B cell (primary cell): ENCODE measurements at regions not wholly inside any gene's neighbourhood (a gene's known extent, or its start where the extent isn't known, plus 50 kb on each side); places are given as distances from the start of the nearest gene placed in this dataset.

Experiments used
- ATAC-seq: fragments of 200-7000 bp; cut with Tn5 transposase; one replicate; pipeline ENCODE4 v1.10.0; 2021; ENCODE audit warnings: low read depth, mild to moderate bottlenecking, moderate number of reproducible peaks, moderate library complexity
- CTCF ChIA-PET: fragments of 350-600 bp; sonication (Branson Sonifier 250); formaldehyde crosslinking; loops from one replicate; lab custom pipeline; 2021; ENCODE audit warnings: antibody characterized with exemption, inconsistent platforms; lab: Charles Lee
- POLR2A ChIA-PET: fragments of 350-600 bp; sonication (Branson Sonifier 250); formaldehyde crosslinking; loops from one replicate; lab custom pipeline; 2021; ENCODE audit warnings: antibody characterized with exemption; lab: Charles Lee
- DNase-seq: peaks from one replicate; pipeline ENCODE4 v3.0.0; 2013
- H2AFZ ChIP-seq: 2 replicates; pipeline ENCODE4 v1.6.1; 2012; ENCODE audit warnings: mild to moderate bottlenecking, low read depth, low read length; ENCODE audit not compliant: insufficient read depth, poor library complexity, severe bottlenecking
- H3K27ac ChIP-seq, 2 donors: 1 replicate in 1 of 2; 2 replicates in 1 of 2; pipeline ENCODE4 v1.5.1; 2012 to 2013; ENCODE audit warnings: low read length in 2 of 2, mild to moderate bottlenecking in 2 of 2, moderate library complexity in 1 of 2
- H3K27me3 ChIP-seq, 4 experiments: fragments of 200-600 bp in 1 of 4; sonication (generic) in 1 of 4; replicated peaks in 1 of 4; 1 replicate in 2 of 4; 2 replicates in 2 of 4; pipeline versions ENCODE4 v1.6.1 to v1.7.0; 2013 to 2016; ENCODE audit warnings: low read length in 3 of 4, mild to moderate bottlenecking in 2 of 4, mixed read lengths in 1 of 4, moderate library complexity in 1 of 4; ENCODE audit not compliant: insufficient read depth in 4 of 4, control insufficient read depth in 3 of 4; ENCODE audit errors: control extremely low read depth in 1 of 4
- H3K36me3 ChIP-seq, 2 experiments: replicated peaks in 1 of 2; 1 replicate in 1 of 2; 2 replicates in 1 of 2; pipeline versions ENCODE4 v1.6.1 to v1.7.1; 2013; ENCODE audit warnings: low read length in 1 of 2; ENCODE audit not compliant: insufficient read depth in 2 of 2, control insufficient read depth in 1 of 2; ENCODE audit errors: control extremely low read depth in 1 of 2, extremely low read depth in 1 of 2
- H3K4me1 ChIP-seq, 2 donors: fragments of 200-600 bp in 1 of 2; sonication (generic) in 1 of 2; 1 replicate in 1 of 2; 2 replicates in 1 of 2; pipeline versions ENCODE4 v1.5.1 to v1.6.1; 2013 to 2017; ENCODE audit warnings: low read length in 2 of 2; ENCODE audit not compliant: control insufficient read depth in 2 of 2, insufficient read depth in 2 of 2
- H3K4me2 ChIP-seq: replicated peaks from 2 replicates; pipeline ENCODE3; 2012; ENCODE audit warnings: mild to moderate bottlenecking, low read depth, low read length; ENCODE audit not compliant: poor library complexity, severe bottlenecking
- H3K4me3 ChIP-seq, 5 experiments: fragments of 200-600 bp in 1 of 5; sonication (generic) in 1 of 5; 1 replicate in 3 of 5; 2 replicates in 2 of 5; pipeline versions ENCODE4 v1.5.1 to v1.7.0; 2011 to 2016; ENCODE audit warnings: low read length in 4 of 5, mild to moderate bottlenecking in 4 of 5, low read depth in 2 of 5, control low read depth in 1 of 5, moderate library complexity in 1 of 5; ENCODE audit not compliant: insufficient read depth in 1 of 5; ENCODE audit errors: control extremely low read depth in 1 of 5, extremely low read depth in 1 of 5
- H3K79me2 ChIP-seq: fragments of 200-600 bp; sonication (generic); one replicate; pipeline ENCODE4 v1.6.0; 2016; ENCODE audit warnings: low read length; ENCODE audit not compliant: control insufficient read depth, insufficient read depth
- H3K9ac ChIP-seq: fragments of 200-600 bp; sonication (generic); 2 replicates; pipeline ENCODE4 v1.6.1; 2017; ENCODE audit warnings: mild to moderate bottlenecking, low read length, moderate library complexity
- H3K9me3 ChIP-seq, 3 donors: one replicate each; pipeline versions ENCODE4 v1.6.1 to v1.7.1; 2013; ENCODE audit warnings: low read length in 2 of 3; ENCODE audit not compliant: control insufficient read depth in 2 of 3, insufficient read depth in 1 of 3; ENCODE audit errors: control extremely low read depth in 1 of 3
- H4K20me1 ChIP-seq: 2 replicates; pipeline ENCODE4 v1.6.0; 2012; ENCODE audit warnings: mild to moderate bottlenecking, low read length; ENCODE audit not compliant: insufficient read depth, control insufficient read depth, poor library complexity, severe bottlenecking
- H3K27ac Mint-ChIP-seq: one replicate; pipeline ENCODE4 v1.8.0; 2021; ENCODE audit warnings: mixed read lengths
- H3K27me3 Mint-ChIP-seq: one replicate; pipeline ENCODE4 v1.8.0; 2021; ENCODE audit warnings: mixed read lengths
- H3K4me1 Mint-ChIP-seq: one replicate; pipeline ENCODE4 v1.8.0; 2021; ENCODE audit warnings: mixed read lengths
- H3K4me3 Mint-ChIP-seq: one replicate; pipeline ENCODE4 v1.8.0; 2021; ENCODE audit warnings: mixed read lengths
- H3K9me3 Mint-ChIP-seq: one replicate; pipeline ENCODE4 v1.8.0; 2022; ENCODE audit warnings: mixed read lengths; ENCODE audit not compliant: insufficient read depth
- CTCF ChIP-seq: fragments of 200-600 bp; IDR thresholded peaks from one replicate; pipeline ENCODE4 v1.8.0; 2022; ENCODE audit warnings: antibody characterized with exemption, mild to moderate bottlenecking
- EZH2 ChIP-seq: IDR thresholded peaks from 2 replicates; pipeline ENCODE4 v1.6.1; 2012; ENCODE audit warnings: borderline replicate concordance, low read depth, mild to moderate bottlenecking, moderate library complexity, low read length; ENCODE audit not compliant: insufficient read depth, poor library complexity, severe bottlenecking
- whole genome bisulfite sequencing: methylation state at CpG from one replicate; pipeline ENCODE4 v1.1.5; 2013; ENCODE audit warnings: missing lambda C conversion rate; ENCODE audit not compliant: insufficient coverage; 5-methylcytosine and 5-hydroxymethylcytosine counted together
- intact Hi-C: fragments of 100-400 bp; cut with micrococcal nuclease; formaldehyde crosslinking; loops from one replicate; pipeline ENCODE4 v1.10.0; 2022

- H4K20me1 ChIP-seq = no peaks in the 10 kb centered on the region
- intact Hi-C loops = no loop called here
- no peak overlapping the region for H2AFZ ChIP-seq
- H3K4me2 ChIP-seq = no peak overlapping the region
- Mint-ChIP-seq H3K4me1 (no peaks in the 10 kb centered on the region), H3K4me3 (no peak overlapping the region), H3K9me3 (peaks cover 2% of the 10 kb centered on the region), H3K27me3 (peaks cover 14% of the 10 kb centered on the region), H3K27ac (no peak overlapping the region)
- no peaks in the 10 kb centered on the region for H3K4me1 ChIP-seq
- WGBS = no CpG with 5 or more reads among the region's 1 CpG
- no peaks in the 10 kb centered on the region for H3K36me3 ChIP-seq
- no peak overlapping the region for H3K9ac ChIP-seq
- no peak overlapping the region for H3K4me3 ChIP-seq
- TF ChIP-seq EZH2 = no peak
- no peak for TF ChIP-seq CTCF
- H3K9me3 ChIP-seq = peaks cover 0 to 1% (median 0%) of the 10 kb centered on the region in 3 donors
- H3K79me2 ChIP-seq = no peaks in the 10 kb centered on the region
- ChIA-PET CTCF (no interaction called here), POLR2A (no interaction called here)
- H3K27ac ChIP-seq = no peak overlapping the region
- peaks cover 0 to 6% (median 0%) of the 10 kb centered on the region in 4 experiments for H3K27me3 ChIP-seq
- ATAC-seq = no peak
- DNase-seq = no peak
Observed at GRCh38 chr13:48840366-48840765, 135.3 kb upstream of the FNDC3A start.

- POLR2A ChIA-PET = no interaction called here
- no peak overlapping the region for H3K4me3 ChIP-seq
- H3K4me2 ChIP-seq = no peak overlapping the region
- no peak overlapping the region for H3K9ac ChIP-seq
- H3K27ac Mint-ChIP-seq = no peak overlapping the region
- intact Hi-C loops = no loop called here
- H3K9me3 ChIP-seq = no peaks in the 10 kb centered on the region
- DNase-seq (no peak), ATAC-seq (no peak)
- no peaks in the 10 kb centered on the region for H4K20me1 ChIP-seq
- CTCF ChIA-PET = no interaction called here
- no peak overlapping the region for H2AFZ ChIP-seq
- TF ChIP-seq EZH2 = no peak
- TF ChIP-seq CTCF = no peak
- peaks cover 14% of the 10 kb centered on the region for H3K27me3 Mint-ChIP-seq
- H3K27me3 ChIP-seq = peaks cover 0 to 6% (median 0%) of the 10 kb centered on the region in 4 experiments
- H3K36me3 ChIP-seq = no peaks in the 10 kb centered on the region
- no peaks in the 10 kb centered on the region for H3K4me1 Mint-ChIP-seq
- no peaks in the 10 kb centered on the region for H3K9me3 Mint-ChIP-seq
- no peaks in the 10 kb centered on the region for H3K79me2 ChIP-seq
- no peaks in the 10 kb centered on the region for H3K4me1 ChIP-seq
- no peak overlapping the region for H3K4me3 Mint-ChIP-seq
- no peak overlapping the region for H3K27ac ChIP-seq
Observed at GRCh38 chr13:48842316-48842715, 133.4 kb upstream of the FNDC3A start.
